ENCODE measurements at regions not wholly inside any gene's neighbourhood (a gene's known extent, or its start where the extent isn't known, plus 50 kb on each side); places are given as distances from the start of the nearest gene placed in this dataset.

GRCh38 chr19:5240011-5240410 lies 100.6 kb downstream of the PTPRS start:
- no peak for DNase-seq (ENCODE audit: extremely low spot score, unreplicated experiment)
- Mint-ChIP-seq H3K4me1 (ENCODE audit: unreplicated experiment) (no peaks in the 10 kb centered on the region), H3K4me3 (ENCODE audit: unreplicated experiment) (no peak overlapping the region), H3K27ac (ENCODE audit: unreplicated experiment) (no peak overlapping the region), H3K9me3 (ENCODE audit: unreplicated experiment) (no peaks in the 10 kb centered on the region), H3K27me3 (ENCODE audit: unreplicated experiment) (no peaks in the 10 kb centered on the region), H3K36me3 (ENCODE audit: unreplicated experiment) (peaks cover 23% of the 10 kb centered on the region)
- TF ChIP-seq, protein P1, sequence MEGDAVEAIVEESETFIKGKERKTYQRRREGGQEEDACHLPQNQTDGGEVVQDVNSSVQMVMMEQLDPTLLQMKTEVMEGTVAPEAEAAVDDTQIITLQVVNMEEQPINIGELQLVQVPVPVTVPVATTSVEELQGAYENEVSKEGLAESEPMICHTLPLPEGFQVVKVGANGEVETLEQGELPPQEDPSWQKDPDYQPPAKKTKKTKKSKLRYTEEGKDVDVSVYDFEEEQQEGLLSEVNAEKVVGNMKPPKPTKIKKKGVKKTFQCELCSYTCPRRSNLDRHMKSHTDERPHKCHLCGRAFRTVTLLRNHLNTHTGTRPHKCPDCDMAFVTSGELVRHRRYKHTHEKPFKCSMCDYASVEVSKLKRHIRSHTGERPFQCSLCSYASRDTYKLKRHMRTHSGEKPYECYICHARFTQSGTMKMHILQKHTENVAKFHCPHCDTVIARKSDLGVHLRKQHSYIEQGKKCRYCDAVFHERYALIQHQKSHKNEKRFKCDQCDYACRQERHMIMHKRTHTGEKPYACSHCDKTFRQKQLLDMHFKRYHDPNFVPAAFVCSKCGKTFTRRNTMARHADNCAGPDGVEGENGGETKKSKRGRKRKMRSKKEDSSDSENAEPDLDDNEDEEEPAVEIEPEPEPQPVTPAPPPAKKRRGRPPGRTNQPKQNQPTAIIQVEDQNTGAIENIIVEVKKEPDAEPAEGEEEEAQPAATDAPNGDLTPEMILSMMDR (IDR thresholded peaks at IDR 0.05) = no peak

GRCh38 chr19:5238700-5239099 lies 101.9 kb downstream of the PTPRS start:
- TF ChIP-seq, protein P1 (IDR thresholded peaks at IDR 0.05) = no peak
- Mint-ChIP-seq H3K36me3 (ENCODE audit: unreplicated experiment) (peaks cover 20% of the 10 kb centered on the region), H3K27ac (ENCODE audit: unreplicated experiment) (no peak overlapping the region), H3K9me3 (ENCODE audit: unreplicated experiment) (no peaks in the 10 kb centered on the region), H3K27me3 (ENCODE audit: unreplicated experiment) (no peaks in the 10 kb centered on the region), H3K4me1 (ENCODE audit: unreplicated experiment) (no peaks in the 10 kb centered on the region), H3K4me3 (ENCODE audit: unreplicated experiment) (no peak overlapping the region)
- no peak for DNase-seq (ENCODE audit: extremely low spot score, unreplicated experiment)

DNA sequence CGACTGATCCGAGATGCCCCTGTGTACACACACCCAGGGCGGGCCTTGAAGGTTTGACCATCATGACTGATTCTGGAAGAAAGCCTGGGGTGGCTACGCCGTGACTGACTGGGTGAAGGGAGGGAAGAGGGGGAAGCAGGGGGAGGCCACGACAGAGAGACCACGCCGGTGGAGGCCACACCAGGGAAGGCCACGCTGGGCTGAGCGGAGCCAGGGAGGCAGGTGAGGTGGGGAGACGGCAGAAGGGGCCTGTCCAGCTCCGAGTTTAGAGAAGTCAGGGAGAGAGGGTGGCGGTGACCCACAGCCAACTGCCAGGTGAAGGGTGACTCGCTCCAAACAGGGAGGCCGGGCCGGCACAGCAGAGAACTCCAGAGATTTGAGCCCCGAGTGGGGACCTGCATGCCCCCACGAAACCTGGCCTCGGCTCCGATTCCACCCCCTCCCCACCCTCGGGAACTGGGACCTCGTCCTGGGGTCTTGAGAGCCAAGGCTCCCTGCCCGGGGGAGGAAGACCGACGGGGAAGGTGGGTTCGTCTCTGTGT lies 102.6 kb downstream of the PTPRS start:
- Mint-ChIP-seq H3K27me3 (ENCODE audit: unreplicated experiment) (no peaks in the 10 kb centered on the region), H3K36me3 (ENCODE audit: unreplicated experiment) (peaks cover 20% of the 10 kb centered on the region), H3K4me1 (ENCODE audit: unreplicated experiment) (no peaks in the 10 kb centered on the region), H3K27ac (ENCODE audit: unreplicated experiment) (no peak overlapping the region), H3K4me3 (ENCODE audit: unreplicated experiment) (no peak overlapping the region), H3K9me3 (ENCODE audit: unreplicated experiment) (no peaks in the 10 kb centered on the region)
- TF ChIP-seq, protein P1 (IDR thresholded peaks at IDR 0.05) = no peak
- no peak for DNase-seq (ENCODE audit: extremely low spot score, unreplicated experiment)

GRCh38 chr19:5237190-5237780 lies 103.3 kb downstream of the PTPRS start:
- Mint-ChIP-seq H3K27me3 (ENCODE audit: unreplicated experiment) (no peaks in the 10 kb centered on the region), H3K4me3 (ENCODE audit: unreplicated experiment) (no peak overlapping the region), H3K4me1 (ENCODE audit: unreplicated experiment) (no peaks in the 10 kb centered on the region), H3K27ac (ENCODE audit: unreplicated experiment) (no peak overlapping the region), H3K36me3 (ENCODE audit: unreplicated experiment) (peaks cover 16% of the 10 kb centered on the region), H3K9me3 (ENCODE audit: unreplicated experiment) (no peaks in the 10 kb centered on the region)
- no peak for DNase-seq (ENCODE audit: extremely low spot score, unreplicated experiment)
- TF ChIP-seq, protein P1 (IDR thresholded peaks at IDR 0.05) = no peak

DNA sequence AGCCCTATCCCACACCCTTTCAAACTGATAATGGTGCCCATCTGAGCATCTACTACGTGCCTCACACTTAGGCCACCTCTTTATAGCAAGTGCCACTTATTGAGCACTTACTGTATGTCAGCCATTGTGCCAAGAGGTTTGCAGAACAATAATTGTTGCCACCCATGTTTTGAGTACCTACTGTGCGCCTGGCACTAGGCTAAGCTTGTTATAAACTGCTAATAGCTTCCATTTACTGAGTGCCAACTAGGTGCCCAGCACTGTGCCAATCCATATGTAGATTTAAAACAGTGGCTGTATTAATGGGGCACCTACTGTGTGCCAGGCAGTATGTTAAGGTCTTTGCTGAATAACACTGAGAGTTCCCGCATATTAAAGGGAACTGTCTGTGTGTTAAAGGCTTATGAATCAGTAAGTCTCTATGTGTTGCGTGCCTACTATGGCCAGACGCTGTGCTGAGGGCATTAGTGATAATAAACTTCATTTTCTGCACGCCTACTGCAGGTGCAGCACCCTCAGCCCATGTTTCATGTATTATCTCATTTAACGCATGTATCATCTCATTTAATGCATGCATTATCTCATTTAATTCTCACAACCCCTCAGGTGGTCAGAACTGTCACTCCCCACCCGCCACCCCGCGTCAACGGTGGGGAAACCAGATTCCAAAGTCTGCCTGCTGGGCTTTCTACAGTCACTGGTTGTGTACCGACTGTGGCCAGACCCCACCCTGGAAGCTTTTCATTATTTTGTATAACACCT lies 105.0 kb downstream of the PTPRS start:
- no peak overlapping the region for H3K4me3 Mint-ChIP-seq (ENCODE audit: unreplicated experiment)
- no peak for DNase-seq (ENCODE audit: extremely low spot score, unreplicated experiment)
- no peaks in the 10 kb centered on the region for H3K4me1 Mint-ChIP-seq (ENCODE audit: unreplicated experiment)

More for the DNA sequence above, 105.0 kb downstream of the PTPRS start:
- TF ChIP-seq, protein P1 (IDR thresholded peaks at IDR 0.05) = no peak
- H3K27ac Mint-ChIP-seq (ENCODE audit: unreplicated experiment) = no peak overlapping the region
- no peaks in the 10 kb centered on the region for H3K9me3 Mint-ChIP-seq (ENCODE audit: unreplicated experiment)
- peaks cover 20% of the 10 kb centered on the region for H3K36me3 Mint-ChIP-seq (ENCODE audit: unreplicated experiment)
- H3K27me3 Mint-ChIP-seq (ENCODE audit: unreplicated experiment) = no peaks in the 10 kb centered on the region
